ENCODE measurements at regions not wholly inside any gene's neighbourhood (a gene's known extent, or its start where the extent isn't known, plus 50 kb on each side); places are given as distances from the start of the nearest gene placed in this dataset.

DNA sequence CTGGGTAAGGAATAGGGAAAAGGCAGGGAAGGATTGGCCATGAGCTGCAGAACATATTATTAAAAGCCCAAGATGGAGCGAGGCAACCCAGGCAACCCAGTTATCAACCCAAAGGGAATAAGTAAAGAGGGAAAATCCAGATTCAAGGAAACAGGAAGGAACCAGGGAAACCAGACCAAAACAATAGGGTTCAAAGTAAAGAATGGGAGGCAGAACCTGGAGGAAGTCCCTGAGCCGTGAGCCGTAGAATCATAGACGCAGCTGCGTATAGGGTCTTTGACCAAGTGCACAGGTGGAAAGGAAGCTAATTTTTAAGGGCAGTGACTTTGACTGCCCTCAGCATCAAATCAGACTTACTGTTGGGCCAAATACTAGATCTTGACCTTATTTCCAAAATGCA, 98.5 kb upstream of the SRD5A3 start:
- TF ChIP-seq POLR2A (IDR thresholded peaks at IDR 0.05): no peak
- TF ChIP-seq, protein P1, sequence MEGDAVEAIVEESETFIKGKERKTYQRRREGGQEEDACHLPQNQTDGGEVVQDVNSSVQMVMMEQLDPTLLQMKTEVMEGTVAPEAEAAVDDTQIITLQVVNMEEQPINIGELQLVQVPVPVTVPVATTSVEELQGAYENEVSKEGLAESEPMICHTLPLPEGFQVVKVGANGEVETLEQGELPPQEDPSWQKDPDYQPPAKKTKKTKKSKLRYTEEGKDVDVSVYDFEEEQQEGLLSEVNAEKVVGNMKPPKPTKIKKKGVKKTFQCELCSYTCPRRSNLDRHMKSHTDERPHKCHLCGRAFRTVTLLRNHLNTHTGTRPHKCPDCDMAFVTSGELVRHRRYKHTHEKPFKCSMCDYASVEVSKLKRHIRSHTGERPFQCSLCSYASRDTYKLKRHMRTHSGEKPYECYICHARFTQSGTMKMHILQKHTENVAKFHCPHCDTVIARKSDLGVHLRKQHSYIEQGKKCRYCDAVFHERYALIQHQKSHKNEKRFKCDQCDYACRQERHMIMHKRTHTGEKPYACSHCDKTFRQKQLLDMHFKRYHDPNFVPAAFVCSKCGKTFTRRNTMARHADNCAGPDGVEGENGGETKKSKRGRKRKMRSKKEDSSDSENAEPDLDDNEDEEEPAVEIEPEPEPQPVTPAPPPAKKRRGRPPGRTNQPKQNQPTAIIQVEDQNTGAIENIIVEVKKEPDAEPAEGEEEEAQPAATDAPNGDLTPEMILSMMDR (IDR thresholded peaks at IDR 0.05): no peak

Measured in body of pancreas (tissue), 4 donors.